Calu3 (cell line): ENCODE measurements at regions not wholly inside any gene's neighbourhood (a gene's known extent, or its start where the extent isn't known, plus 50 kb on each side); places are given as distances from the start of the nearest gene placed in this dataset.

ENCODE experiments used
- BruUV-seq: library from RNA; stranded (reverse); fragments of 400-500 nt; replicated peaks from 2 replicates; lab custom pipeline; 2021; lab: Mats Ljungman, UMichigan
- CTCF ChIA-PET: fragments of 300-600 bp; sonication (Branson Sonifier 250); formaldehyde crosslinking; loops from one replicate; lab custom pipeline; 2022; ENCODE audit warnings: antibody characterized with exemption; lab: Charles Lee
- DNase-seq: peaks from one replicate; pipeline ENCODE4 v3.0.0; 2022
- H3K27ac Mint-ChIP-seq: one replicate; pipeline ENCODE4 v1.8.0; 2022; ENCODE audit warnings: mixed read lengths; ENCODE audit not compliant: unreplicated experiment
- H3K27me3 Mint-ChIP-seq: one replicate; pipeline ENCODE4 v1.8.0; 2022; ENCODE audit warnings: mixed read lengths; ENCODE audit not compliant: unreplicated experiment
- H3K36me3 Mint-ChIP-seq: one replicate; pipeline ENCODE4 v1.8.0; 2022; ENCODE audit warnings: mild to moderate bottlenecking, moderate library complexity, mixed read lengths; ENCODE audit not compliant: insufficient read depth, unreplicated experiment
- H3K4me1 Mint-ChIP-seq: one replicate; pipeline ENCODE4 v1.8.0; 2022; ENCODE audit warnings: mild to moderate bottlenecking, low read depth, mixed read lengths; ENCODE audit not compliant: unreplicated experiment
- H3K4me3 Mint-ChIP-seq: one replicate; pipeline ENCODE4 v1.8.0; 2022; ENCODE audit warnings: mild to moderate bottlenecking, low read depth, moderate library complexity, mixed read lengths; ENCODE audit not compliant: unreplicated experiment
- H3K9me3 Mint-ChIP-seq: one replicate; pipeline ENCODE4 v1.8.0; 2022; ENCODE audit warnings: low read depth, mixed read lengths; ENCODE audit not compliant: unreplicated experiment
- CTCF ChIP-seq: fragments of 200-600 bp; IDR thresholded peaks from one replicate; pipeline ENCODE4 v1.8.0; 2022; ENCODE audit warnings: antibody characterized with exemption; ENCODE audit not compliant: unreplicated experiment
- intact Hi-C: fragments of 100-400 bp; cut with micrococcal nuclease; formaldehyde crosslinking; loops from one replicate; pipeline ENCODE4 v1.10.0; 2022; ENCODE audit not compliant: unreplicated experiment

- Mint-ChIP-seq H3K4me1 (no peaks in the 10 kb centered on the region), H3K27me3 (no peaks in the 10 kb centered on the region), H3K4me3 (no peak overlapping the region), H3K36me3 (peaks cover 5% of the 10 kb centered on the region), H3K27ac (no peak overlapping the region), H3K9me3 (no peaks in the 10 kb centered on the region)
- intact Hi-C loops, result no loop called here
- no peak for DNase-seq
- BruUV-seq, result no TSS peak
- CTCF ChIA-PET, result interaction anchor here (0.7 to 1.9 kb wide), 2 partner anchors 10 to 34 kb away, joined by 4 to 5 read pairs; no protein-coding TSS in a partner anchor
- no peak for TF ChIP-seq CTCF
These were observed 342.7 kb downstream of the DIRAS2 start for GRCh38 chr9:90299968-90300367.

GRCh38 chr9:90300611-90301276 lies 341.9 kb downstream of the DIRAS2 start:
- Mint-ChIP-seq H3K9me3 (no peaks in the 10 kb centered on the region), H3K27ac (peak overlapping the region; percentile 79), H3K36me3 (peaks cover 5% of the 10 kb centered on the region), H3K27me3 (no peaks in the 10 kb centered on the region), H3K4me1 (no peaks in the 10 kb centered on the region), H3K4me3 (no peak overlapping the region)
- TF ChIP-seq CTCF, result no peak
- DNase-seq, result no peak
- intact Hi-C loops, result no loop called here
- CTCF ChIA-PET, result interaction anchor here (1.0 to 1.9 kb wide), 2 partner anchors 9 to 342 kb away, joined by 3 to 4 read pairs; partner anchors contain the start of gene DIRAS2
- BruUV-seq, result no TSS peak

GRCh38 chr9:90301277-90301653 lies 341.4 kb downstream of the DIRAS2 start:
- Mint-ChIP-seq H3K27me3 (no peaks in the 10 kb centered on the region), H3K4me3 (no peak overlapping the region), H3K4me1 (no peaks in the 10 kb centered on the region), H3K27ac (peak overlapping the region; percentile 79), H3K9me3 (no peaks in the 10 kb centered on the region), H3K36me3 (peaks cover 5% of the 10 kb centered on the region)
- TF ChIP-seq CTCF, result no peak
- DNase-seq, result peak; percentile 70
- no TSS peak for BruUV-seq
- intact Hi-C loops, result no loop called here
- CTCF ChIA-PET, result interaction anchor here (1.0 to 1.9 kb wide), 2 partner anchors 9 to 342 kb away, joined by 3 to 4 read pairs; partner anchors contain the start of gene DIRAS2

- no TSS peak for BruUV-seq
- no peaks in the 10 kb centered on the region for H3K4me1 Mint-ChIP-seq
- no peaks in the 10 kb centered on the region for H3K9me3 Mint-ChIP-seq
- H3K4me3 Mint-ChIP-seq, result no peak overlapping the region
- no peak for DNase-seq
- no peaks in the 10 kb centered on the region for H3K27me3 Mint-ChIP-seq
- TF ChIP-seq CTCF, result no peak
- H3K27ac Mint-ChIP-seq, result no peak overlapping the region
- CTCF ChIA-PET, result no interaction called here
- intact Hi-C loops, result no loop called here
- peaks cover 5% of the 10 kb centered on the region for H3K36me3 Mint-ChIP-seq
These were observed 339.0 kb downstream of the DIRAS2 start for GRCh38 chr9:90303655-90304054.
